ENCODE measurements at regions not wholly inside any gene's neighbourhood (a gene's known extent, or its start where the extent isn't known, plus 50 kb on each side); places are given as distances from the start of the nearest gene placed in this dataset.
"Not testable (repeated sequence)": the region's sequence is repeated elsewhere in the genome, so short reads cannot be mapped to it uniquely, and the experiment has no call there.

GRCh38 chr5:8831854-8832253 is 714.0 kb downstream of the SEMA5A start (continued):
- TF ChIP-seq CTCF (IDR thresholded peaks at IDR 0.05), result no peak
- TF ChIP-seq CHD2 (IDR thresholded peaks at IDR 0.05; ENCODE audit: low read length, partially characterized antibody), result no peak
- TF ChIP-seq NRF1 (IDR thresholded peaks at IDR 0.05; ENCODE audit: low read depth, low read length), result no peak
- TF ChIP-seq IRF3 (IDR thresholded peaks at IDR 0.05; ENCODE audit: low read depth, low read length), result no peak

- Histone ChIP-seq H4K20me1 (ENCODE audit: insufficient read depth) (no peaks in the 10 kb centered on the region), H3K4me1 (ENCODE audit: control insufficient read depth in 1 of 2, insufficient read depth in 2 of 2, low read depth in 1 of 2, low read length in 1 of 2) (peaks cover 0 to 7% of the 10 kb centered on the region in 2 experiments; a peak in 1 of 4 replicates), H3K9ac (no peak overlapping the region), H3K27me3 (ENCODE audit: insufficient read depth) (no peaks in the 10 kb centered on the region), H2AFZ (ENCODE audit: low read depth) (no peak overlapping the region), H3K79me2 (ENCODE audit: insufficient read depth) (no peaks in the 10 kb centered on the region), H3K27ac (ENCODE audit: low read depth in 2 of 2, low read length in 1 of 2) (no peak overlapping the region), H3K4me3 (ENCODE audit: low read depth in 2 of 2, low read length in 1 of 2) (no peak overlapping the region), H3K9me2 (no peaks in the 10 kb centered on the region), H3K36me3 (replicated peaks in 1 of 2; ENCODE audit: control insufficient read depth in 1 of 2, insufficient read depth in 2 of 2, low read length in 1 of 2) (no peaks in the 10 kb centered on the region), H3K9me3 (no peaks in the 10 kb centered on the region), H3F3A (replicated peaks; ENCODE audit: insufficient read depth) (peaks cover 1% of the 10 kb centered on the region), H3K4me2 (no peak overlapping the region)
- ChIA-PET CTCF (no interaction called here), POLR2A (no interaction called here)
- TF ChIP-seq GATA2 (CRISPR knock-in tag; IDR thresholded peaks at IDR 0.05) (no peak), MXI1 (IDR thresholded peaks at IDR 0.05; ENCODE audit: low read depth, low read length) (no peak), NRF1 (IDR thresholded peaks at IDR 0.05; ENCODE audit: low read depth, low read length) (no peak), GABPA (IDR thresholded peaks at IDR 0.05; ENCODE audit: low read depth) (no peak), SMC3 (IDR thresholded peaks at IDR 0.05; ENCODE audit: low read depth, low read length) (no peak), TEAD4 (IDR thresholded peaks at IDR 0.05; ENCODE audit: borderline replicate concordance, insufficient read depth) (no peak)
- no peak for DNase-seq
- WGBS (ENCODE audit: low lambda C conversion rate), result 63% methylated on average over 19 of the region's 22 CpGs
Measured at GRCh38 chr5:8839361-8840055, 706.4 kb downstream of the SEMA5A start.

- 78% methylated on average over 17 of the region's 39 CpGs for WGBS (ENCODE audit: low lambda C conversion rate)
- Histone ChIP-seq H3K27me3 (ENCODE audit: insufficient read depth) (no peaks in the 10 kb centered on the region), H4K20me1 (ENCODE audit: insufficient read depth) (no peaks in the 10 kb centered on the region), H3K4me1 (ENCODE audit: control insufficient read depth in 1 of 2, insufficient read depth in 2 of 2, low read depth in 1 of 2, low read length in 1 of 2) (peaks cover 0 to 11% of the 10 kb centered on the region in 2 experiments; a peak in 2 of 4 replicates), H3K4me2 (no peak overlapping the region), H3F3A (replicated peaks; ENCODE audit: insufficient read depth) (peaks cover 9% of the 10 kb centered on the region), H3K4me3 (ENCODE audit: low read depth in 2 of 2, low read length in 1 of 2) (no peak overlapping the region), H3K79me2 (ENCODE audit: insufficient read depth) (no peaks in the 10 kb centered on the region), H3K36me3 (replicated peaks in 1 of 2; ENCODE audit: control insufficient read depth in 1 of 2, insufficient read depth in 2 of 2, low read length in 1 of 2) (no peaks in the 10 kb centered on the region), H3K9me3 (no peaks in the 10 kb centered on the region), H3K27ac (ENCODE audit: low read depth in 2 of 2, low read length in 1 of 2) (no peak overlapping the region), H3K9me2 (no peaks in the 10 kb centered on the region), H3K9ac (no peak overlapping the region), H2AFZ (ENCODE audit: low read depth) (no peak overlapping the region)
- CTCF ChIA-PET, result no interaction called here
- POLR2A ChIA-PET, result no interaction called here
- no peak for DNase-seq
- no peak for TF ChIP-seq MAX (IDR thresholded peaks at IDR 0.05; ENCODE audit: low read depth)
- no peak for TF ChIP-seq MXI1 (IDR thresholded peaks at IDR 0.05; ENCODE audit: low read depth, low read length)
Measured at GRCh38 chr5:8840237-8840636, 705.6 kb downstream of the SEMA5A start.

GRCh38 chr5:8840746-8841145 is 705.1 kb downstream of the SEMA5A start:
- H3K9ac ChIP-seq; H3K27me3 ChIP-seq (ENCODE audit: insufficient read depth); POLR2A ChIA-PET; DNase-seq; H3K9me3 ChIP-seq; H3K27ac ChIP-seq (ENCODE audit: low read depth in 2 of 2, low read length in 1 of 2); H3K4me2 ChIP-seq; H3K36me3 ChIP-seq (replicated peaks in 1 of 2; ENCODE audit: control insufficient read depth in 1 of 2, insufficient read depth in 2 of 2, low read length in 1 of 2); H3K9me2 ChIP-seq; H3K4me3 ChIP-seq (ENCODE audit: low read depth in 2 of 2, low read length in 1 of 2); H2AFZ ChIP-seq (ENCODE audit: low read depth); H4K20me1 ChIP-seq (ENCODE audit: insufficient read depth); CTCF ChIA-PET; H3K79me2 ChIP-seq (ENCODE audit: insufficient read depth): not testable (repeated sequence)
- 68% methylated on average over 7 of the region's 8 CpGs for WGBS (ENCODE audit: low lambda C conversion rate)
- H3F3A ChIP-seq (replicated peaks; ENCODE audit: insufficient read depth), result peaks cover 14% of the 10 kb centered on the region
- H3K4me1 ChIP-seq (ENCODE audit: control insufficient read depth in 1 of 2, insufficient read depth in 2 of 2, low read depth in 1 of 2, low read length in 1 of 2), result peaks cover 0 to 11% of the 10 kb centered on the region in 2 experiments; a peak in 2 of 4 replicates

All from SK-N-SH (cell line).